ENCODE measurements at regions not wholly inside any gene's neighbourhood (a gene's known extent, or its start where the extent isn't known, plus 50 kb on each side); places are given as distances from the start of the nearest gene placed in this dataset.

GRCh38 chr10:59508956-59509355 lies 146.6 kb upstream of the FAM13C start:
- no peak overlapping the region for H3K27ac ChIP-seq (ENCODE audit: low read depth, low read length)
- H3K4me1 ChIP-seq (ENCODE audit: insufficient read depth, low read length), result no peaks in the 10 kb centered on the region; the same call in 1 of the 2 replicates
- H3K36me3 ChIP-seq (ENCODE audit: insufficient read depth, low read length), result no peaks in the 10 kb centered on the region
- no peaks in the 10 kb centered on the region for H3K9me3 ChIP-seq (ENCODE audit: insufficient read depth, low read depth, low read length)
- 80% methylated on average over 1 of the region's 1 CpG for WGBS
- no peak overlapping the region for H3K4me3 ChIP-seq (ENCODE audit: low read length)
- H3K9ac ChIP-seq (ENCODE audit: low read depth, low read length), result no peak overlapping the region
- no peaks in the 10 kb centered on the region for H3K27me3 ChIP-seq (ENCODE audit: insufficient read depth, low read length)

GRCh38 chr10:59508296-59508695 lies 145.9 kb upstream of the FAM13C start:
- Histone ChIP-seq H3K4me3 (ENCODE audit: low read length) (no peak overlapping the region), H3K4me1 (ENCODE audit: insufficient read depth, low read length) (no peaks in the 10 kb centered on the region; the same call in 1 of the 2 replicates), H3K36me3 (ENCODE audit: insufficient read depth, low read length) (no peaks in the 10 kb centered on the region), H3K9me3 (ENCODE audit: insufficient read depth, low read depth, low read length) (no peaks in the 10 kb centered on the region), H3K27me3 (ENCODE audit: insufficient read depth, low read length) (no peaks in the 10 kb centered on the region), H3K9ac (ENCODE audit: low read depth, low read length) (no peak overlapping the region), H3K27ac (ENCODE audit: low read depth, low read length) (no peak overlapping the region)
- 91% methylated on average over 3 of the region's 3 CpGs for WGBS

GRCh38 chr10:59505926-59506325 lies 143.6 kb upstream of the FAM13C start:
- WGBS, result 67% methylated on average over 1 of the region's 1 CpG

GRCh38 chr10:59499460-59499859 lies 137.1 kb upstream of the FAM13C start:
- 96% methylated on average over 1 of the region's 1 CpG for WGBS
- no peak overlapping the region for H3K9ac ChIP-seq (ENCODE audit: low read depth, low read length)
- H3K9me3 ChIP-seq (ENCODE audit: insufficient read depth, low read depth, low read length), result peaks cover 15% of the 10 kb centered on the region
- H3K4me1 ChIP-seq (ENCODE audit: insufficient read depth, low read length), result no peaks in the 10 kb centered on the region
- no peak overlapping the region for H3K27ac ChIP-seq (ENCODE audit: low read depth, low read length)
- H3K27me3 ChIP-seq (ENCODE audit: insufficient read depth, low read length), result no peaks in the 10 kb centered on the region
- H3K4me3 ChIP-seq (ENCODE audit: low read length), result no peak overlapping the region
- H3K36me3 ChIP-seq (ENCODE audit: insufficient read depth, low read length), result no peaks in the 10 kb centered on the region

More at GRCh38 chr10:59505926-59506325, 143.6 kb upstream of the FAM13C start:
- H3K27me3 ChIP-seq (ENCODE audit: insufficient read depth, low read length), result no peaks in the 10 kb centered on the region
- H3K9me3 ChIP-seq (ENCODE audit: insufficient read depth, low read depth, low read length), result no peaks in the 10 kb centered on the region
- H3K27ac ChIP-seq (ENCODE audit: low read depth, low read length), result no peak overlapping the region
- H3K4me3 ChIP-seq (ENCODE audit: low read length), result no peak overlapping the region
- no peak overlapping the region for H3K9ac ChIP-seq (ENCODE audit: low read depth, low read length)
- no peaks in the 10 kb centered on the region; the same call in 1 of the 2 replicates for H3K4me1 ChIP-seq (ENCODE audit: insufficient read depth, low read length)
- no peaks in the 10 kb centered on the region for H3K36me3 ChIP-seq (ENCODE audit: insufficient read depth, low read length)

GRCh38 chr10:59493017-59493416 lies 130.7 kb upstream of the FAM13C start:
- no peak overlapping the region for H3K27ac ChIP-seq (ENCODE audit: low read depth, low read length)
- peaks cover 15% of the 10 kb centered on the region for H3K9me3 ChIP-seq (ENCODE audit: insufficient read depth, low read depth, low read length)
- no peaks in the 10 kb centered on the region for H3K27me3 ChIP-seq (ENCODE audit: insufficient read depth, low read length)
- H3K4me1 ChIP-seq (ENCODE audit: insufficient read depth, low read length), result no peaks in the 10 kb centered on the region
- no peak overlapping the region for H3K4me3 ChIP-seq (ENCODE audit: low read length)
- no peaks in the 10 kb centered on the region for H3K36me3 ChIP-seq (ENCODE audit: insufficient read depth, low read length)
- 91% methylated on average over 3 of the region's 3 CpGs for WGBS
- no peak overlapping the region for H3K9ac ChIP-seq (ENCODE audit: low read depth, low read length)

- no peaks in the 10 kb centered on the region for H3K36me3 ChIP-seq (ENCODE audit: insufficient read depth, low read length)
- no peak overlapping the region for H3K4me3 ChIP-seq (ENCODE audit: low read length)
- H3K27ac ChIP-seq (ENCODE audit: low read depth, low read length), result no peak overlapping the region
- H3K9me3 ChIP-seq (ENCODE audit: insufficient read depth, low read depth, low read length), result no peaks in the 10 kb centered on the region
- 95% methylated on average over 6 of the region's 6 CpGs for WGBS
- H3K4me1 ChIP-seq (ENCODE audit: insufficient read depth, low read length), result no peaks in the 10 kb centered on the region
- no peaks in the 10 kb centered on the region for H3K27me3 ChIP-seq (ENCODE audit: insufficient read depth, low read length)
- no peak overlapping the region for H3K9ac ChIP-seq (ENCODE audit: low read depth, low read length)
Measured at GRCh38 chr10:59479426-59479825, 117.1 kb upstream of the FAM13C start.

GRCh38 chr10:59470570-59470969 lies 108.2 kb upstream of the FAM13C start:
- Histone ChIP-seq H3K36me3 (ENCODE audit: insufficient read depth, low read length) (no peaks in the 10 kb centered on the region), H3K4me3 (ENCODE audit: low read length) (no peak overlapping the region), H3K4me1 (ENCODE audit: insufficient read depth, low read length) (no peaks in the 10 kb centered on the region; the same call in 1 of the 2 replicates), H3K9me3 (ENCODE audit: insufficient read depth, low read depth, low read length) (no peaks in the 10 kb centered on the region), H3K9ac (ENCODE audit: low read depth, low read length) (no peak overlapping the region), H3K27ac (ENCODE audit: low read depth, low read length) (no peak overlapping the region), H3K27me3 (ENCODE audit: insufficient read depth, low read length) (no peaks in the 10 kb centered on the region)
- WGBS, result 79% methylated on average over 5 of the region's 5 CpGs

GRCh38 chr10:59465088-59465487 lies 102.7 kb upstream of the FAM13C start:
- Histone ChIP-seq H3K4me3 (ENCODE audit: low read length) (no peak overlapping the region), H3K27me3 (ENCODE audit: insufficient read depth, low read length) (no peaks in the 10 kb centered on the region), H3K36me3 (ENCODE audit: insufficient read depth, low read length) (no peaks in the 10 kb centered on the region), H3K4me1 (ENCODE audit: insufficient read depth, low read length) (no peaks in the 10 kb centered on the region), H3K9me3 (ENCODE audit: insufficient read depth, low read depth, low read length) (no peaks in the 10 kb centered on the region), H3K27ac (ENCODE audit: low read depth, low read length) (no peak overlapping the region), H3K9ac (ENCODE audit: low read depth, low read length) (no peak overlapping the region)

- no peaks in the 10 kb centered on the region for H3K27me3 ChIP-seq (ENCODE audit: insufficient read depth, low read length)
- H3K4me3 ChIP-seq (ENCODE audit: low read length), result no peak overlapping the region
- H3K9me3 ChIP-seq (ENCODE audit: insufficient read depth, low read depth, low read length), result no peaks in the 10 kb centered on the region
- no peak overlapping the region for H3K27ac ChIP-seq (ENCODE audit: low read depth, low read length)
- no peaks in the 10 kb centered on the region for H3K4me1 ChIP-seq (ENCODE audit: insufficient read depth, low read length)
- H3K9ac ChIP-seq (ENCODE audit: low read depth, low read length), result no peak overlapping the region
- H3K36me3 ChIP-seq (ENCODE audit: insufficient read depth, low read length), result no peaks in the 10 kb centered on the region
- WGBS, result no CpG with 5 or more reads among the region's 1 CpG
Measured at GRCh38 chr10:59464483-59464882, 102.1 kb upstream of the FAM13C start.

GRCh38 chr10:59463909-59464308 lies 101.6 kb upstream of the FAM13C start:
- Histone ChIP-seq H3K27me3 (ENCODE audit: insufficient read depth, low read length) (no peaks in the 10 kb centered on the region), H3K9me3 (ENCODE audit: insufficient read depth, low read depth, low read length) (no peaks in the 10 kb centered on the region), H3K4me1 (ENCODE audit: insufficient read depth, low read length) (no peaks in the 10 kb centered on the region), H3K4me3 (ENCODE audit: low read length) (no peak overlapping the region), H3K27ac (ENCODE audit: low read depth, low read length) (no peak overlapping the region), H3K9ac (ENCODE audit: low read depth, low read length) (no peak overlapping the region), H3K36me3 (ENCODE audit: insufficient read depth, low read length) (no peaks in the 10 kb centered on the region)
- 97% methylated on average over 4 of the region's 4 CpGs for WGBS

- Histone ChIP-seq H3K9ac (ENCODE audit: low read depth, low read length) (no peak overlapping the region), H3K9me3 (ENCODE audit: insufficient read depth, low read depth, low read length) (no peaks in the 10 kb centered on the region), H3K27ac (ENCODE audit: low read depth, low read length) (no peak overlapping the region), H3K36me3 (ENCODE audit: insufficient read depth, low read length) (no peaks in the 10 kb centered on the region), H3K4me3 (ENCODE audit: low read length) (no peak overlapping the region), H3K27me3 (ENCODE audit: insufficient read depth, low read length) (no peaks in the 10 kb centered on the region), H3K4me1 (ENCODE audit: insufficient read depth, low read length) (no peaks in the 10 kb centered on the region)
- 100% methylated on average over 2 of the region's 3 CpGs for WGBS
Measured at GRCh38 chr10:59460601-59461000, 98.3 kb upstream of the FAM13C start.

- no peaks in the 10 kb centered on the region for H3K9me3 ChIP-seq (ENCODE audit: insufficient read depth, low read depth, low read length)
- no peaks in the 10 kb centered on the region for H3K27me3 ChIP-seq (ENCODE audit: insufficient read depth, low read length)
- H3K27ac ChIP-seq (ENCODE audit: low read depth, low read length), result no peak overlapping the region
- H3K9ac ChIP-seq (ENCODE audit: low read depth, low read length), result no peak overlapping the region
- H3K4me1 ChIP-seq (ENCODE audit: insufficient read depth, low read length), result no peaks in the 10 kb centered on the region
- WGBS, result 96% methylated on average over 2 of the region's 2 CpGs
- no peak overlapping the region for H3K4me3 ChIP-seq (ENCODE audit: low read length)
- no peaks in the 10 kb centered on the region for H3K36me3 ChIP-seq (ENCODE audit: insufficient read depth, low read length)
Measured at GRCh38 chr10:59456199-59456598, 93.8 kb upstream of the FAM13C start.

Data from HUES64 (cell line).